HK-2 (cell line): ENCODE measurements at regions not wholly inside any gene's neighbourhood (a gene's known extent, or its start where the extent isn't known, plus 50 kb on each side); places are given as distances from the start of the nearest gene placed in this dataset.

Source experiments
- DNase-seq: peaks from one replicate; pipeline ENCODE4 v3.0.0-alpha.2; 2018; ENCODE audit not compliant: unreplicated experiment

GRCh38 chr15:91472316-91472756 lies 372.3 kb downstream of the SV2B start:
- no peak for DNase-seq

GRCh38 chr15:91473894-91474545 lies 374.0 kb downstream of the SV2B start:
- no peak for DNase-seq

- no peak for DNase-seq
Observed at GRCh38 chr15:91476861-91477260, 376.6 kb upstream of the SLCO3A1 start.

- no peak for DNase-seq
Observed at GRCh38 chr15:91478717-91479191, 374.8 kb upstream of the SLCO3A1 start.

- no peak for DNase-seq
Observed at GRCh38 chr15:91480426-91480825, 373.1 kb upstream of the SLCO3A1 start.

- no peak for DNase-seq
Observed at GRCh38 chr15:91482799-91483198, 370.7 kb upstream of the SLCO3A1 start.

GRCh38 chr15:91484141-91484540 lies 369.4 kb upstream of the SLCO3A1 start:
- no peak for DNase-seq

- no peak for DNase-seq
Observed at GRCh38 chr15:91488452-91488851, 365.1 kb upstream of the SLCO3A1 start.

GRCh38 chr15:91490211-91490610 lies 363.3 kb upstream of the SLCO3A1 start:
- no peak for DNase-seq

- DNase-seq: no peak
Observed at GRCh38 chr15:91491101-91491950, 362.2 kb upstream of the SLCO3A1 start.

- DNase-seq: no peak
Observed at GRCh38 chr15:91496754-91497691, 356.5 kb upstream of the SLCO3A1 start.

GRCh38 chr15:91498046-91498748 lies 355.3 kb upstream of the SLCO3A1 start:
- no peak for DNase-seq

- DNase-seq: no peak
Observed at GRCh38 chr15:91498749-91499062, 354.8 kb upstream of the SLCO3A1 start.

- no peak for DNase-seq
Observed at GRCh38 chr15:91499774-91500383, 353.6 kb upstream of the SLCO3A1 start.

GRCh38 chr15:91508633-91509032 lies 344.9 kb upstream of the SLCO3A1 start:
- no peak for DNase-seq

- no peak for DNase-seq
Observed at GRCh38 chr15:91514147-91514546, 339.4 kb upstream of the SLCO3A1 start.

- DNase-seq: no peak
Observed at GRCh38 chr15:91515188-91515754, 338.2 kb upstream of the SLCO3A1 start.

- no peak for DNase-seq
Observed at GRCh38 chr15:91516866-91517265, 336.6 kb upstream of the SLCO3A1 start.

GRCh38 chr15:91517491-91518200 lies 335.9 kb upstream of the SLCO3A1 start:
- DNase-seq: no peak

GRCh38 chr15:91520850-91521249 lies 332.7 kb upstream of the SLCO3A1 start:
- no peak for DNase-seq
